ENCODE measurements at regions not wholly inside any gene's neighbourhood (a gene's known extent, or its start where the extent isn't known, plus 50 kb on each side); places are given as distances from the start of the nearest gene placed in this dataset.

DNA sequence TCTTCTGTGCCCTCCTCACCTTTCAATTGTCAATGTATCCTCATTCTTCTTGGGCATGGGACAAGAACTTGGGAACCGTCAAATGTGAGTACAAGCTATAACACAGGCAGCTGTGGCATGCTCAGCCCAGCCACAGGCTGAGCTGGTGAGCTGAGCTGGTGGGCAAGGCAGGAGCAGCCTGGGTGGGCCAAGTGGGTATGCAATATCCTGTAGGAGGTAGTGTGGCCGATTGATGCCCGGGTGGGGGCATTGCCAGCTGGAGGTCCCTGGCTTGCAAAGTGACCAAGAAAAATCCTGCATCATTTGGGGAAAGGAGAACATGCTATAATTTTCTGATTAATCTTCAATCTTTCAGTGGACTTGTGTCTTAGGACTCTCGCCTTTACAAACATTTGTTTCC, 507.2 kb upstream of the SLC10A2 start:
- no peaks in the 10 kb centered on the region for H3K4me1 Mint-ChIP-seq (ENCODE audit: low read depth, unreplicated experiment)
- H3K36me3 Mint-ChIP-seq (ENCODE audit: unreplicated experiment) = no peaks in the 10 kb centered on the region
- TF ChIP-seq, protein P1, sequence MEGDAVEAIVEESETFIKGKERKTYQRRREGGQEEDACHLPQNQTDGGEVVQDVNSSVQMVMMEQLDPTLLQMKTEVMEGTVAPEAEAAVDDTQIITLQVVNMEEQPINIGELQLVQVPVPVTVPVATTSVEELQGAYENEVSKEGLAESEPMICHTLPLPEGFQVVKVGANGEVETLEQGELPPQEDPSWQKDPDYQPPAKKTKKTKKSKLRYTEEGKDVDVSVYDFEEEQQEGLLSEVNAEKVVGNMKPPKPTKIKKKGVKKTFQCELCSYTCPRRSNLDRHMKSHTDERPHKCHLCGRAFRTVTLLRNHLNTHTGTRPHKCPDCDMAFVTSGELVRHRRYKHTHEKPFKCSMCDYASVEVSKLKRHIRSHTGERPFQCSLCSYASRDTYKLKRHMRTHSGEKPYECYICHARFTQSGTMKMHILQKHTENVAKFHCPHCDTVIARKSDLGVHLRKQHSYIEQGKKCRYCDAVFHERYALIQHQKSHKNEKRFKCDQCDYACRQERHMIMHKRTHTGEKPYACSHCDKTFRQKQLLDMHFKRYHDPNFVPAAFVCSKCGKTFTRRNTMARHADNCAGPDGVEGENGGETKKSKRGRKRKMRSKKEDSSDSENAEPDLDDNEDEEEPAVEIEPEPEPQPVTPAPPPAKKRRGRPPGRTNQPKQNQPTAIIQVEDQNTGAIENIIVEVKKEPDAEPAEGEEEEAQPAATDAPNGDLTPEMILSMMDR (IDR thresholded peaks at IDR 0.05; ENCODE audit: partially characterized antibody, unreplicated experiment) = no peak
- H3K4me3 Mint-ChIP-seq (ENCODE audit: unreplicated experiment) = no peak overlapping the region
- DNase-seq = no peak
- no peaks in the 10 kb centered on the region for H3K27me3 Mint-ChIP-seq (ENCODE audit: unreplicated experiment)
- no peaks in the 10 kb centered on the region for H3K9me3 Mint-ChIP-seq (ENCODE audit: unreplicated experiment)
- no peak overlapping the region for H3K27ac Mint-ChIP-seq (ENCODE audit: unreplicated experiment)

DNA sequence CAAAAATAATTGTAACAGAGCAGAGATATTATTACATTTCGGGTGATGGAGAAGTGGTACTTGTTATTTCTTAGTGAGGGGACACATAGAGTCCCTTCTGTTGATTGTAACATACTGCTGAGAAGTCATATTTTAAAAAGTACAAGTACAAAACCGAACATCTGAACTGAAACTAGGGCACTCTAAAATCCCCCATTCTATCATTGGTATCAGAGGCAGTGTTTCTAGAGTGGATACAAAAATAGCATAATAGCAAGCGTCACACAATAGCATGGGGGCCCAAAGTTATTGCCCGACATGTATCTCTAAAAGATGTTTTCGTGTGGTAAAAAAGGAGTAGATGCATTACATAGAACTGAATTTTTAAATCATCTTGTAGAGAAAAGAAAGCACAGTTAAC, 502.1 kb upstream of the SLC10A2 start:
- H3K36me3 Mint-ChIP-seq (ENCODE audit: unreplicated experiment) = no peaks in the 10 kb centered on the region
- H3K9me3 Mint-ChIP-seq (ENCODE audit: unreplicated experiment) = no peaks in the 10 kb centered on the region
- TF ChIP-seq, protein P1 (IDR thresholded peaks at IDR 0.05; ENCODE audit: partially characterized antibody, unreplicated experiment) = no peak
- H3K27me3 Mint-ChIP-seq (ENCODE audit: unreplicated experiment) = no peaks in the 10 kb centered on the region
- no peaks in the 10 kb centered on the region for H3K4me1 Mint-ChIP-seq (ENCODE audit: low read depth, unreplicated experiment)
- no peak overlapping the region for H3K27ac Mint-ChIP-seq (ENCODE audit: unreplicated experiment)
- no peak for DNase-seq
- H3K4me3 Mint-ChIP-seq (ENCODE audit: unreplicated experiment) = no peak overlapping the region

DNA sequence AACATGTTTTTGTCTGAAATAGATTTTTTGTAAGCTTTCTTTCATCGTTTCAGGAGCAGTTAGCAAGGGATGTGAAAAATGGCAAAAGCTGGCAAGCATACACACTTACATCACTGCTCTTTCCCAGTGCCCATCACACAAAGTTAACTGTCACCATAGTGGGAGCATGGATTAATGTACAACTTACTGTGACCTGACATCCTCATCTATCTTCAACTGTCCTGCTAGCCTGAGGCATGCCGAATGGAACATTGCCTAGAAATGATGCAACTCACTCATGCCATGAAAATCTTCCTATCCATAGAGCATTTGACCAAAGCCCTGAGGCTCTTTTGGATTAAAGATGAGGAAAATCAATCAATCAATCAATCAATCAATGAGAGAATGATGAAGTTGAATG, 491.7 kb upstream of the SLC10A2 start:
- TF ChIP-seq, protein P1 (IDR thresholded peaks at IDR 0.05; ENCODE audit: partially characterized antibody, unreplicated experiment) = no peak
- Mint-ChIP-seq H3K4me3 (ENCODE audit: unreplicated experiment) (no peak overlapping the region), H3K27ac (ENCODE audit: unreplicated experiment) (no peak overlapping the region), H3K4me1 (ENCODE audit: low read depth, unreplicated experiment) (no peaks in the 10 kb centered on the region), H3K27me3 (ENCODE audit: unreplicated experiment) (peaks cover 3% of the 10 kb centered on the region), H3K9me3 (ENCODE audit: unreplicated experiment) (no peaks in the 10 kb centered on the region), H3K36me3 (ENCODE audit: unreplicated experiment) (no peaks in the 10 kb centered on the region)
- no peak for DNase-seq

DNA sequence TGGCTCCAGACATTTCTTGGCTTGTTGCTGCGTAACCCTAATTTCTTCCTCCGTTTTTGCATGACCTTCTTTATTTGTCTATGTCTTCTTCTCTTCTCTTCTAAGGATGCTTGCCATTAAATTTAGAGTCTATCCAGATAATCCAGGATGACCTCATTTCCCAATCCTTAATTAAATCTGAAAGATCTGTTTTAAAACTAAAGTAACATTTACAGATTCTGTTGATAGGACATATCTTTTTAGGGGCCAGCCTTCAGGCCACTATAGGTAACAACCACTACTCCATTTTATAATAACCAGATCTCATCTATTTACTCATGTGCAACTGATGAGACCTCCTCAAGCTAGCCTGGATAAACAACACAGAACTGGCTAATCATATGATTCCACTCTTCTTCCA, 490.5 kb upstream of the SLC10A2 start:
- Mint-ChIP-seq H3K9me3 (ENCODE audit: unreplicated experiment) (no peaks in the 10 kb centered on the region), H3K27ac (ENCODE audit: unreplicated experiment) (no peak overlapping the region), H3K4me3 (ENCODE audit: unreplicated experiment) (no peak overlapping the region), H3K36me3 (ENCODE audit: unreplicated experiment) (no peaks in the 10 kb centered on the region), H3K27me3 (ENCODE audit: unreplicated experiment) (peaks cover 3% of the 10 kb centered on the region), H3K4me1 (ENCODE audit: low read depth, unreplicated experiment) (no peaks in the 10 kb centered on the region)
- TF ChIP-seq, protein P1 (IDR thresholded peaks at IDR 0.05; ENCODE audit: partially characterized antibody, unreplicated experiment) = no peak
- no peak for DNase-seq

DNA sequence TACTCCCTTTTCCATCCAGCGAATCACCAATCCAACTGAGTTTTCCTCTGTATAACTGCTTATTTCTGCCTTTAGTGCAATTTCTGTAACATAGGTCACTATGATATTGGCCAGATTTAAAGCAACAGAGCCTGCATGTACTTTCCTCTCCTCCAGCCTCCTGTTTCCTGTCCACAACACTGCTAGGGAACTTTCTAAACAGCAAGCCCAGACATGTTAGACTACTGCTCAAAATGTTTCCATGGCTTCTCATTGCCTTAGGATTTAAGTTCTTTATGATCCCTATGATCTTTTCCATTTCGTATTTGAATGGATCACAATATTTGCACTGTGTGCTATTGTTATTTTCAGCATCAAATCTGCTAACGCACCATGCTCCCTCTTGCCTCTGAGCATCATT, 481.7 kb upstream of the SLC10A2 start:
- DNase-seq = no peak
- TF ChIP-seq, protein P1 (IDR thresholded peaks at IDR 0.05; ENCODE audit: partially characterized antibody, unreplicated experiment) = no peak
- peaks cover 8% of the 10 kb centered on the region for H3K9me3 Mint-ChIP-seq (ENCODE audit: unreplicated experiment)
- no peak overlapping the region for H3K27ac Mint-ChIP-seq (ENCODE audit: unreplicated experiment)
- H3K4me3 Mint-ChIP-seq (ENCODE audit: unreplicated experiment) = no peak overlapping the region
- H3K4me1 Mint-ChIP-seq (ENCODE audit: low read depth, unreplicated experiment) = no peaks in the 10 kb centered on the region
- H3K36me3 Mint-ChIP-seq (ENCODE audit: unreplicated experiment) = peaks cover 23% of the 10 kb centered on the region
- H3K27me3 Mint-ChIP-seq (ENCODE audit: unreplicated experiment) = peaks cover 2% of the 10 kb centered on the region
